Ovary (tissue), 7 donors: ENCODE measurements at regions not wholly inside any gene's neighbourhood (a gene's known extent, or its start where the extent isn't known, plus 50 kb on each side); places are given as distances from the start of the nearest gene placed in this dataset.

ENCODE experiments used
- DNase-seq, 5 donors: peaks; one replicate each; pipeline ENCODE4 v3.0.0-alpha.2; 2019 to 2020
- H3K27ac ChIP-seq, 2 donors: fragments of 200-600 bp; one replicate each; pipeline versions ENCODE4 v1.5.1 to v1.8.0; 2019 to 2022
- H3K27me3 ChIP-seq: fragments of 200-600 bp; one replicate; pipeline ENCODE4 v1.8.0; 2022
- H3K36me3 ChIP-seq: fragments of 200-600 bp; sonication (generic); one replicate; pipeline ENCODE4 v1.5.1; 2019
- H3K4me1 ChIP-seq: one replicate; pipeline ENCODE4 v1.8.1; 2013; ENCODE audit warnings: mild to moderate bottlenecking, moderate library complexity; ENCODE audit not compliant: insufficient read depth
- H3K4me3 ChIP-seq: fragments of 200-600 bp; sonication (generic); one replicate; pipeline ENCODE4 v1.5.1; 2017
- H3K9me3 ChIP-seq, 2 donors: fragments of 200-600 bp in 1 of 2; sonication (generic) in 1 of 2; one replicate each; pipeline versions ENCODE4 v1.5.1 to v1.8.1; 2013 to 2019; ENCODE audit warnings: mild to moderate bottlenecking in 1 of 2, moderate library complexity in 1 of 2
- EP300 ChIP-seq: sonication (generic); formaldehyde crosslinking; IDR thresholded peaks from one replicate; pipeline ENCODE4 v1.6.1; 2017; ENCODE audit warnings: antibody characterized with exemption
- POLR2A ChIP-seq: fragments of 450-650 bp; IDR thresholded peaks from one replicate; pipeline ENCODE4 v1.6.1; 2017; ENCODE audit warnings: antibody characterized with exemption, mild to moderate bottlenecking, moderate library complexity
- WGBS, 3 donors: extraction: QIAGEN DNeasy Blood & Tissue Kit in 1 of 3; methylation state at CpG; one replicate each; pipeline versions ENCODE4 v1.1.5 to v1.1.7; 2013 to 2017; 5-methylcytosine and 5-hydroxymethylcytosine counted together
- intact Hi-C, 4 donors: fragments of 100-400 bp; cut with DNase I; formaldehyde crosslinking; loops; one replicate each; pipeline versions ENCODE4 v1.11.0 to v1.15.1; 2022 to 2023
- TF ChIP-seq, protein P1 (sequence below), 3 donors: fragments of 450-650 bp in 2 of 3; fragments of 200-600 bp in 1 of 3; IDR thresholded peaks; one replicate each; pipeline versions ENCODE4 v1.5.1 to v1.8.0; 2016 to 2022; ENCODE audit warnings: antibody characterized with exemption in 3 of 3, mild to moderate bottlenecking in 1 of 3
- donor health status: DM: no; HTN: no; CAD: no; lungs with moderate emphysema.
- donor health status: DM: no; HTN: no; CAD: no.
- donor health status: Bipolar disorder and iron deficiency.
- donor health status: DM: no; HTN: no; CAD: no.
- donor health status: DM: yes; HTN: yes; CAD: no.

DNA sequence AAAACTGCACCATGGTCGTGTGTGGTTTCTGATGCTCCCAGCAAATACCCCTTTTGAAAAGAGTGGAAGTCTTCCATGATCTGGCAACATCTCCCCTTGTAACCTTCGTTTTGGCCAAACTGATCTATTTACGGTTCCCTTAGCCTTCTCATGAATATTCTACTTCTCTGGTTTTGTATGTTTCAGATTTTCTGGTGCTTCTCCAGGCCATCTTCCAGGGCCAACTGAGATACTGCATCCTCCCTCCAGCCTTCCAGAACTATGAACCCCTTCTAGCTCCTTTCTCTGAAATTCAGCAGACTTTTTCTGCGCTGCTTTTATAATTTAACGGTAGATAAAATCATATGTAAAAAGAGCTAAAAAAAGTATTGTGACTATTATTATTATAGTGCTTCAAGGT lies 97.7 kb downstream of the XCL2 start:
- no peak overlapping the region for H3K4me3 ChIP-seq
- 83 to 87% (median 86%) methylated on average over 5 of the region's 5 CpGs for WGBS, 3 donors
- DNase-seq = no peak
- no peaks in the 10 kb centered on the region for H3K4me1 ChIP-seq
- H3K27ac ChIP-seq = no peak overlapping the region
- H3K9me3 ChIP-seq = no peaks in the 10 kb centered on the region
- TF ChIP-seq EP300 = no peak
- TF ChIP-seq, protein P1, sequence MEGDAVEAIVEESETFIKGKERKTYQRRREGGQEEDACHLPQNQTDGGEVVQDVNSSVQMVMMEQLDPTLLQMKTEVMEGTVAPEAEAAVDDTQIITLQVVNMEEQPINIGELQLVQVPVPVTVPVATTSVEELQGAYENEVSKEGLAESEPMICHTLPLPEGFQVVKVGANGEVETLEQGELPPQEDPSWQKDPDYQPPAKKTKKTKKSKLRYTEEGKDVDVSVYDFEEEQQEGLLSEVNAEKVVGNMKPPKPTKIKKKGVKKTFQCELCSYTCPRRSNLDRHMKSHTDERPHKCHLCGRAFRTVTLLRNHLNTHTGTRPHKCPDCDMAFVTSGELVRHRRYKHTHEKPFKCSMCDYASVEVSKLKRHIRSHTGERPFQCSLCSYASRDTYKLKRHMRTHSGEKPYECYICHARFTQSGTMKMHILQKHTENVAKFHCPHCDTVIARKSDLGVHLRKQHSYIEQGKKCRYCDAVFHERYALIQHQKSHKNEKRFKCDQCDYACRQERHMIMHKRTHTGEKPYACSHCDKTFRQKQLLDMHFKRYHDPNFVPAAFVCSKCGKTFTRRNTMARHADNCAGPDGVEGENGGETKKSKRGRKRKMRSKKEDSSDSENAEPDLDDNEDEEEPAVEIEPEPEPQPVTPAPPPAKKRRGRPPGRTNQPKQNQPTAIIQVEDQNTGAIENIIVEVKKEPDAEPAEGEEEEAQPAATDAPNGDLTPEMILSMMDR (IDR thresholded peaks at IDR 0.05) = no peak
- no peak for TF ChIP-seq POLR2A
- H3K27me3 ChIP-seq = no peaks in the 10 kb centered on the region
- intact Hi-C loops = loop anchor here in 2 of 4 donors (10.0 kb wide), 2 partner anchors 129 to 139 kb away; partner anchors contain the start of gene XCL1 (in 1 of the 2)
- no peaks in the 10 kb centered on the region for H3K36me3 ChIP-seq

DNA sequence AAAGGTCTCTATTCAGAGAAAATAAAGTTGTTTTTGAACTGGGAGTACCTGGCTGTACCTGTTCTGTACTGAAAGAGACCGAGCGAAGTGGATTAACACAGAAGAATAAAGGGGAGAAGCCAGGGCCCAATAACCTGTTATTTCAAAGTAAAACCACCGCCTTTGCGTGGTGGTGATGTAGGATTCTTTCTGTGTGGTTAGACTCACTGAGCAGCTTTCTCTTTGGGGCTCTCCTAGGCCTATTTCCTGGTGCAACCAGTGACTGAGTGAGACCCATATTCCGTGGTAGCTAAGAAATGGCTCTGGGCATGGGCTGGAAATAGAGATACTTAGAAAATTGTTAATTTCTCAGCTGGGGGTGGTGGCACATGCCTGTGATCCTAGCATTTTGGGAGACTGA lies 99.9 kb downstream of the XCL2 start:
- 73 to 88% (median 75%) methylated on average over 5 of the region's 5 CpGs for WGBS, 3 donors
- DNase-seq = no peak
- Histone ChIP-seq H3K36me3 (no peaks in the 10 kb centered on the region), H3K9me3 (no peaks in the 10 kb centered on the region), H3K27ac (no peak overlapping the region), H3K4me1 (peaks cover 2% of the 10 kb centered on the region), H3K4me3 (no peak overlapping the region), H3K27me3 (no peaks in the 10 kb centered on the region)
- intact Hi-C loops = loop anchor here in 2 of 4 donors (10.0 kb wide), 2 partner anchors 131 to 141 kb away; partner anchors contain the start of gene XCL1 (in 1 of the 2)
- TF ChIP-seq EP300 (no peak), POLR2A (no peak)
- TF ChIP-seq, protein P1 (IDR thresholded peaks at IDR 0.05) = no peak

DNA sequence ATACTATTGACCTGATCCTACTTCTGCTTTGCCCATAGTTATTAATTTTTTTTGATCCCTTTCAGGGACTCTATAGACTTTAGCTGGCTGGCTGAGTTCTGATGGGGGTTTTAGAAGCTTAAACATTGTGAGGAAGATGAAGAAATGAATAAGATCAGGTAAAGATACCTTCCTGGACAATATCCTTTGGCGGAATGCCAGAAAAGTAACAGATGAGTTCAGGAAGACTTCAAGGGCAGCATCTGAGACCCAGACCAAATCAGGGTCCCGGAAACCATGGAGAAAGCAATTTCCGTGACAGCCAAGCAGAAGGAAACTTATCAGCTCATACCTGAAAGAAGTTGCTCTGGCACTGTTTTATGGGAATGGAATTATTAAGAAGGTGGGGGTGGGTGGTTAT lies 100.4 kb downstream of the XCL2 start:
- WGBS, 3 donors = 91 to 94% (median 91%) methylated on average over 3 of the region's 3 CpGs
- H3K4me3 ChIP-seq = no peak overlapping the region
- no peak for DNase-seq

DNA sequence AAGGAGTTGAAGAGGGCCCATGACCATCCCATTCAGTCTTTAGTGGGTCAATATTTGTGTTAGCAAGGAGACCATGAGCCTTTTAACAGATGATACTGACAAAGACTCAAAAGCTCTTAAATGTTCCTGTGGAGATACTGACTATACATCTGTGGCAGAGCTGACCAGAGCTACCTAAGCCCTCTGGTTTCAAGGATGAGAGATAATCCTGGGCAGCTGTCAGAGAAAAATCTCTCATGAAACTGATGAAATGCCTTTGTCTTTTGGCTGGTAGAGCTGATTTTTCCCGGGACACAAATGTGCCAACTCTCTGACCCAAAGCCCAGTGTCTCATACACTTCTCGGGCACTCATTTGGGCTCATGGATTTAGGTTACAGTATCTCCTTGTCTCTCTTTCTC lies 100.9 kb downstream of the XCL2 start:
- Histone ChIP-seq H3K27ac (no peak overlapping the region), H3K36me3 (no peaks in the 10 kb centered on the region), H3K9me3 (no peaks in the 10 kb centered on the region), H3K27me3 (no peaks in the 10 kb centered on the region), H3K4me1 (peaks cover 2% of the 10 kb centered on the region), H3K4me3 (no peak overlapping the region)
- DNase-seq = no peak
- TF ChIP-seq, protein P1 (IDR thresholded peaks at IDR 0.05) = no peak
- TF ChIP-seq POLR2A = no peak
- no peak for TF ChIP-seq EP300
- intact Hi-C loops = loop anchor here in 2 of 4 donors (10.0 kb wide), 2 partner anchors 132 to 142 kb away; partner anchors contain the start of gene XCL1 (in 1 of the 2)
- 92 to 100% (median 96%) methylated on average over 2 of the region's 2 CpGs for WGBS, 3 donors

More for the DNA sequence above, 100.4 kb downstream of the XCL2 start:
- no peak overlapping the region for H3K27ac ChIP-seq
- intact Hi-C loops = loop anchor here in 2 of 4 donors (10.0 kb wide), 2 partner anchors 131 to 141 kb away; partner anchors contain the start of gene XCL1 (in 1 of the 2)
- no peaks in the 10 kb centered on the region for H3K9me3 ChIP-seq
- H3K4me1 ChIP-seq = peaks cover 2% of the 10 kb centered on the region
- no peaks in the 10 kb centered on the region for H3K36me3 ChIP-seq
- TF ChIP-seq POLR2A (no peak), EP300 (no peak)
- TF ChIP-seq, protein P1 (IDR thresholded peaks at IDR 0.05) = no peak
- H3K27me3 ChIP-seq = no peaks in the 10 kb centered on the region
